ENCODE measurements at regions not wholly inside any gene's neighbourhood (a gene's known extent, or its start where the extent isn't known, plus 50 kb on each side); places are given as distances from the start of the nearest gene placed in this dataset.

DNA sequence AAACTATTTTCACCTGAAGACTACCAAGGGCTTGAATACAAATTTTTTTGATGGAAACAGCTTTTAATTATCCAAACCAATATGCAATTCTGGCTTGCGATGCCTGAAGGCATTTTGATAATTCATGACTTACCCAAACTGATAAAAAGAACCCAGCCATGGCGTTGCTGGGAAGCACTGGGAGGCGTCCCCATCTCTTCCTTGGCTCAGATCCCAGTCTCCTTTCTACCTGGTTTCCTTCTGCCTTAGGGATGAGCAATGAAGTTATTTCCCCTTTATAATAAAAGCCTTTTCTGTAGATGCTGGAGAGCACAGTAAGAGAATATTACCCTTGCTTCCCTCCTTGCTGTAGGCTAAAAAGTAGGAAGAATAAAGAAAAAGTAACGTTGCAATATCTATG is 129.1 kb upstream of the ANK3 start:
- DNase-seq (ENCODE audit: low read depth in 2 of 2): no peak

DNA sequence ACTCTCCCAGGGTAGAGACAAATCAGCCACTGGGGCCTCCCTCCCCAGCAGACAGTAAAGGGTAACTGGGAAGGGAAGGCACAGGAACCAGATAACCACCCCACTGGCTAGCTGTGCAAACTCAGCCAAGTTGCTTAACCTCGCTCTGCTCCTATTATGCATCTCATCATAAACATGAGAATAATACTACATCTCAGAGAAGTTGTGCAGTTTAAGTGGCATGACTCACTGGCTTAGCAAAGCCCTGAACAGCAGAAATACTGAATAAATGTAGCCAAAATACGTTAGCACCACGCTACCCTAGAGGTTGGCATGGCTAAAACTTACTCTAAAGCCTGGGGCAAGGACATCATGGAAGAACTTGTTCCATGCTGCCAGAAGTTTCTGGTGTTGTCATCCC is 128.1 kb upstream of the ANK3 start:
- no peak for DNase-seq (ENCODE audit: low read depth in 2 of 2)

DNA sequence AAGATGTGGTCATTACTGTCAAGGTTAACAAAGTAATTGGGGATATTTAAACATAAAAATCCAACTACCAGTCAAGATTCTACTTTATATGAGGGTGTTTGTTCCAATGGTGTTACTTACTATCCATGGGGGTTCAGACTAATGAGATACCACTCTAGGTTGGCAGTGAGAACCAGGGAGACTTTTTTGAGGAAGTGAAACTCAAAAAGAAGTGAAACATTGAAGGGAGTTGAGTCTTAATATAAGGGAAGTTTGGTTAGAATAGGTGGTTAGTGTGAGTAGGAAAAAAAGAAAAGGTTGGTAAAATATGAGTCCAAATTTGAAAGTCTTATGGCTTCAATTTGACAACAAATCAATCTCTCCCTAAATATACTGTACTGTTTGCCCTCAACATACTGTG is 123.6 kb upstream of the ANK3 start:
- DNase-seq (ENCODE audit: low read depth in 2 of 2): no peak

DNA sequence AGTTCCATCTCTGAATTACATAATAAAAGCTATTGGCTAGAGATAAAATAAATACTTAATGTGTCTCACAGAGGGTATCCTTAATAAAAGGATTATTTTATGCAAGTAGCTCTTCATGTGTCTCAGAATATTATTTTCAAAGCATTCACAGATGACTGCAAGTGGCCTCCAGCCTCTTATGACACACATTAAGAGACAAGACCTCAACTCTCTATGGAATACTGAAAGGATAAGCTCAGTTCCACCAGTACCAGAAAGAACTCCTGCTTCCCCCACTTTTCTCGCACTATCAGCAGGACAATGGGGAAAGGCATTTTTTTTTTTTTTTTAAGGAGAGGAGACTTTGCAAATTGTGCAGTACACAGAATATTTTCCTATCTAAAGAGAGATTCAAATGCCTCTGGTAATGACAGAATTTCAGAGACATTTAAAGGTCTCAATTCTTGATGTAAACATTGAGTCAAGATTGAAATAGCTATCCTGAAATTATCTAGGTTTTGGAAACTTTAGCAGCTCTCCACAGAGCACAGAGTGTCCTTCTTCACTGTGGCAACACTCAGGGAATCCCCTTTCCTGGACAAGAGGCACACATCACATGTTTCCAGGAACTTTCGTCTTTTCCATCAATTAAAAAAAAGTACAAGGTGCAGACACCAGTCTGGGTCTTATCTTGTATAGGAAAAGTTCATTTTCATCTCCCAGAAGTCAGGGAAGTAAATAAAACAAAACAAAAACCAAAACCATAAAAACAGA is 122.0 kb upstream of the ANK3 start:
- DNase-seq (ENCODE audit: low read depth in 2 of 2): no peak

DNA sequence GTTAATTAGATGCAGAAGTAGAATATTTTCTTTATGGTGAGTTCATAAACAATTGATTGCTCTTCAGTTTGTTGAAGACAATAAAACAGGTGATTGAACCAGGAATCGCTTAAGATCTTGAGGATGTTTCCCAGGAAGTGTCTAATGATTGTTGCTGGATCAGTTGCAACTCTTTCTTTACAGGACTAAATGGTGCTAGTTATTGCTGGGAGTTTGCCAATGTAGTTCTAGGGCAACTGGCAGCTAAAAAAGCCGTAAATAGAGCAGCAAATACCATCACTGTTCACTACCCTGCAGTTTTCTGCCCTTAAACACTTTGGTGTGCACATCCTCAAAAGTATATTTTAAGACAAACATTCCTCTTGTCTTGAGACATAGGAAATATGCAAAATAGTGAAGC is 119.2 kb upstream of the ANK3 start:
- DNase-seq (ENCODE audit: low read depth in 2 of 2): no peak

DNA sequence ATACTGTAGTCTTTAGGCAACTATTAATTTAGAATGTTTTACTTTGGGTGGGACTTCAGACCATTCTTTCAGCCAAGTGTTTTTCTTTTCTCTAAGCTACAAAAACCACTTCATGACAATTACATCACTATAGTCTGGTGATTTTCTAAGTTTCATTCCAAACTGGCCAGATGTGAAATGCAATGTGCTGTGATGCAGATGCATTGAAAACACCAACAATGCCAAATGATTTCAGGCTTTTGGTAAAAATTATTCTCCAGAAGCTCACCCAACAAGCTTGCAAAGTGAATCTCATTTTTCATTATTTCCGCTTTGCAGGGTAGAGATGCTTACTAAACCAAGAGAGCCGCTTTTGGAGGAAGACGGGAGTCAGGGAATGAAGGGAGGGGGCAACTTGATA is 118.4 kb upstream of the ANK3 start:
- no peak for DNase-seq (ENCODE audit: low read depth in 2 of 2)

DNA sequence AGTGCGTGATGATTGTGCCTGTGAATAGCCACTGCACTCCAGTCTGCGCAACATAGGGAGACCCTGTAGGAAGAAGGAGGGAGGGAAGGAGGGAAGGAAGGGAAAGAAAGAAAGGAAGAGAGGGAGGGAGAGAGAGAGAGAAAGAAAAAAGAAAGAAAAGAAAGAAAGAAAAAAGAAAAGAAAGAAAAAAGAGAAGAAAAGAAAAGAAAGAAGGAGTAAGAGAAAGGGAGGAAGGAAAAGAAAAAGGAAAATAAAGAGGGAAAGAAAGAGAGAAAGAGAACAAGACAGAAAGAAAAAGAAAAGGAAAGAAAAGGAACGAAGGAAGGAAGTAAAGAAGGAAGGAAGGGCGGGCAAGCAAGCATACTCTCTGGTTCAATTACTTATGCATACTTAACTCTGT is 112.9 kb upstream of the ANK3 start:
- no peak for DNase-seq (ENCODE audit: low read depth in 2 of 2)

DNA sequence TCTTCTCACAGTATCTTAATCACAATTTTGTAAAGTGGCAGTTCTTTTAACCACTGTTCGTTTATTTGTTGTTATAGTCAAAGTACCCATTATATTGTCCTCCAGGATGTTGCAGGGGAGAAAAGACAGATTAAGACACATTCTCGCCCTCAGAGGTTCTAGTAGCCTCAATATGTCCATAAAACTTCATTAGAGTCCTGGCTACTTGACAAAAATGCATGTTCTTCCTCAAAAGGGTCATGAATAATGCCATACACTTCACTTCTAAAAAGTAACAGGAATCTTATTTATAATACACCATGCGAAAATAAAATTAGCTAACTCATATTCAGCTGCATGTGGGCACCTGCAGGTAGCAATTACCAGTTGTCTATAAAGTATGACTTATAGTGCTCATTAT is 109.3 kb upstream of the ANK3 start:
- no peak for DNase-seq (ENCODE audit: low read depth in 2 of 2)

DNA sequence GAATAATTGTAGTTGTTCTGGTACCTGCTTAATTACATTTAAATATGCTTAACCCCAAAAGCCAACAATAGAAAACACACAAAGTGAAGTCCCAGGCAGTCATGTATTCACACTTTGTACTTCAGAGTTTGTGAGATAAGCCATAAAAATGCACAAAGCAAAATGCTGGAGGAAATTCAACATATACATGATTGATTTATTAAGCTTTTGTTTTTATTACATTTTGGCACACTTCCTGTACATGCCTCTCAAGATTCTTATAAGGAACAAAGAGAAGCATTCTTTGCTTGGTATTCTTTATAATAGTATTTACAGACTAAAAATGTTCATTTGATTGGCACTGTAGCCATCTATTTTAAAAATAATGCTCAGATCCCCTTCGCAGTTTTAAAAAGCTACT is 107.7 kb upstream of the ANK3 start:
- DNase-seq (ENCODE audit: low read depth in 2 of 2): no peak

DNA sequence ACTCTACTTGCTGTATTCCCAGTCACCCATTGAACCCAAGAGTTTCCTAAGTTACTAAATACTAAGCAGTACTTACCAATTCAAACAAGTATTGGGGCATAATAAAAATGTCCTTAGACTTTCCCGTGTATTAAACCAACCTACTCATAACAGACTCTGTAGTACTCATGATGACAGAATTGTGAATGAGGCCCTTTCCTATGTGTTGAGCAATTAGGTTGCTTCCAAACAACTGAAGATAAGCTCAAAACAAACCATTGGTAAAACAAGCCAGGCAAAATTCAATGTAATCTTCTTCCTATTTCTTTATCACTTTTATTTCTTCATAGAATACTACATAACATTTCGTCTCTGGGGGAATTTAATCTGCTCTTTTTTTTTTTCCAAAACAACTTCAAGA is 106.5 kb upstream of the ANK3 start:
- no peak for DNase-seq (ENCODE audit: low read depth in 2 of 2)

DNA sequence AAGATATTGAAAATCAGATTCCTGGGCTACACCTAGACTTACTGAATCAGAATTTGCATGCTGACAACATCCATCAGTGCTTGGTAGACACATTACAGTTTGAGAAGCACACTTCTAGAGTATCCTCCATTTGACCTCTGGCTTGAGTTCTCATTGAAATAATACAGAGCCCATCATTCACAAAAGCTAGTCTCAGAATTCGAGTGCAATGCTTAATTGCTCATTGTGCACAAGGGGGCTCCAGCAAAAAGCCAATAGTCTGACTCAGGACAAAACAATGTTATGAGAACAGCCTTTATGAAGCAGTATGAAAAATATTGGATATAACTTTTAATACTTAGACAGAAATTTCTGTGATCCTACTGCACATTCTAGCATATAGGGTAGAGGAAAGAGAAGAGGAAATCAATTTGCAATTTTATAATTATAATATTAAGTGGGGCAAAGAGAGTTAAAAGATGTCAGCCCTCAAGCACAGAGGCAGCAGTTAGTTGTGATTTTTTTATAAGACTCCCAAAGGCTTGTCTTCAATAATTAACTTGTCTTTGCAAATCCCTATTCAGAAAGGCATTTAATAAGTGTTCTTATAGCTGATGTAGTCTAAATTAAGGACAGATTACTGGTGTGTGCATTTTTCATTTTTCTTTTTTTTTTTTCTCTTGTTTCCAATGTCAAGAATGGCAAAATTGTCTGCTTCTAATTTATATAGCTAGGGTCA is 105.8 kb upstream of the ANK3 start:
- no peak for DNase-seq (ENCODE audit: low read depth in 2 of 2)

DNA sequence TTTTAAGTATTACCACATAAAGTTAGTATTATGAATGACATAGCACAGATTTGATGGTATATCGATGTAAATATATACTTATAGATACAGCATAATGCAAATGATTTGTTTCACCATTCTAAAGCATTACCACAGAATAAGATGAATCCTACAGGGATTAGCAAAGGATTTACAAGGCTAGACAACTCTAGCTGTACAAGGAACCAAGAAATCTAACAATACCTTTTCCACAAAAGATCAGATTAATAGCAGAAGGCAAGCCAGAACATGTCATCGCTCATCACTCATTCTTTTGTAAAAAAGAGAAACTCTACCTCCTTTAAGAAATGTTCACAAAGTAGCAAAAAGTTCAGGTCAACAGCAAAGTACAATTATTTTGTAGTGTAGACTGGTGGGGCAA is 105.1 kb upstream of the ANK3 start:
- no peak for DNase-seq (ENCODE audit: low read depth in 2 of 2)

DNA sequence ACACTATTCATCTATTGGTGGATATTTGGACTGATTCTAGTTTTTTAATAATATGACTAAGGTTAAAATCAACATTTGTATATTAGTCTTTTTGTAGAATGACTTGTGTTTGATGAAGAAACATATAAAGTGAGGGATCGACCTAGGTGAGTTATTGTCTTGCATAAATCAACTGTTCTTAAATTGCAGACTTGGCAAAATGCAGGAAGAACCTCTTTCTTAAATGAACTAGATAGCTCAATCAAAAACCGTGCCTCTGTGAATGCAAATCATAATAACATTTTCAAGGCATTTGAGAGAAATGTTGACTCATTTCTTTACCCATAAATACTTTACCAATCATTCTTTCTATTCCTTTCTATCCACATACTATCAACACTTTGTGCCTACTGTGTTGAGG is 101.5 kb upstream of the ANK3 start:
- DNase-seq (ENCODE audit: low read depth in 2 of 2): no peak

DNA sequence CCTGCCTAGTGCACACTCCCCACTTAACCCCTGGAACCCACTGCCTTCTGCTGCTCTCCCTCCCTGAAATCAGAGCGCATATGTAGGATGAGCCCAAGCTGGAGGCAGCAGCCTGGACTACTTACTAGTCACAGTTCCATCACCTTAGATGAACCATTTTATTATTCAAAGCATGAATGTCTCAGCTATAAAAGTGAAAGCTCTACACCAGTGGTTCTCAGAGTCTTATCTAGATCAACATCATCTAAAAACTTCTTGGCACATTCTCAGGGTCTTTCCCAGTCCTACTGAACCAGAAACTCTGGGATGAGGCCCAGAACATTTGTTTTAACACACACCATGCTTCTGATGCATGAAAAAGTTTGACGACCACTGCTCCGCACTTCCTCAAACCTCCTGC is 100.3 kb upstream of the ANK3 start:
- DNase-seq (ENCODE audit: low read depth in 2 of 2): no peak

DNA sequence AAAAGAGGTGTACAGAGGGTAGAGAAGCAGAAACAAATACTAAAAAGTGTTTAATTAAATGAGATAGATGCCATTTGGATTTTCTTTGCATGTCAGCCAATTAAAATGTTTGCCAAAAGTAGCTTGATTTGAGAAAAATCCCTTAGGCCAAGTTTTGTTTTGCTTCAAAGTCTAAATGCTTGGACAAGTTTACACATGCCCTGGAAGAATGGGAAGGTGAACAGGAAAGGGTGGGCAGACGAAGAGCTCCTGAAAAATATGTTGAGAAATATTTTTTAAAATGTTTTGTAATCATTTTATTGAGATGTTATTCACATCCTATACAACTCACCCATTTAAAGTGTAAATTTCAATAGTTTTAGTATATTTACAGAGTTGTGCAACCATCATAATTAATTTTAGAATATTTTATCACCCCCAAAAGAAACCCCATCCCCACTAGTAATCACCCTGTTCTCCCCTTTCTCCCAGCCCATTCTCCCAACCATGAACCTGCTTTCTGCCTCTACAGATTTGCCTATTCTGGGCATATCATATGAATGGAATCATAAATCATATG is 98.5 kb upstream of the ANK3 start:
- no peak for DNase-seq (ENCODE audit: low read depth in 2 of 2)

DNA sequence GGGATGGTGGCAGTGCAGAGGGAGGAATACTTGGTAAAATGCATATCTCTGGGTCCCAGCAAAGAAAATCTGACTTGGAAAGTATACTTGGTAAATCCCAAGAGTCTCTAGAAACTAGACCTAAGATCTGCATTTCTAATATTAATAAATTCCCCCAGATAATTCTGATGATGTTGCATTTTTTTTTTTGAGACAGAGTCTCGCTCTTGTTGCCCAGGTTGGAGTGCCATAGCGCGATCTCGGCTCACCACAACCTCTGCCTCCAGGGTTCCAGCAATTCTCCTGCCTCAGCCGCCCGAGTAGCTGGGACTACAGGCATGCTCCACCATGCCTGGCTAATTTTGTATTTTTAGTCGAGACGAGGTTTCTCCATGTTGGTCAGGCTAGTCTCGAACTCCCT is 97.9 kb upstream of the ANK3 start:
- DNase-seq (ENCODE audit: low read depth in 2 of 2): no peak

DNA sequence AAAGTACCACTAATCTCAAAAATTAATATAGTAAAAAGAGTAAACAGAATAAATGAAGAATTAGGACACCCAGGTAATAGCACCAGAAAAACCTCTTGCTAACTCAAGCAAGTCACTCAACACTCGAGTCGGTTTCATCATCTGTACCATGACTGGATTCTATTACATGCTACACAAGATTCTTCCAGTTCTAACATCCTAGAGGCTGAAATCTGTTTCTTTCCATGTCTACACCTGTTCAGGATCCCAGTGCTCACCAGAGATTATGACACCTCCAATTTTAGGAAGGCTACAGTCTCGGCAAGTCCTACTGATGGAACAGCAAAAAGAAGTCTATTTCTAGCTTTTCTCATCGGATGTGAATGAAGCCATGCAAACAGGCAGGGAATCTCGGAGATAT is 95.3 kb upstream of the ANK3 start:
- no peak for DNase-seq (ENCODE audit: low read depth in 2 of 2)

DNA sequence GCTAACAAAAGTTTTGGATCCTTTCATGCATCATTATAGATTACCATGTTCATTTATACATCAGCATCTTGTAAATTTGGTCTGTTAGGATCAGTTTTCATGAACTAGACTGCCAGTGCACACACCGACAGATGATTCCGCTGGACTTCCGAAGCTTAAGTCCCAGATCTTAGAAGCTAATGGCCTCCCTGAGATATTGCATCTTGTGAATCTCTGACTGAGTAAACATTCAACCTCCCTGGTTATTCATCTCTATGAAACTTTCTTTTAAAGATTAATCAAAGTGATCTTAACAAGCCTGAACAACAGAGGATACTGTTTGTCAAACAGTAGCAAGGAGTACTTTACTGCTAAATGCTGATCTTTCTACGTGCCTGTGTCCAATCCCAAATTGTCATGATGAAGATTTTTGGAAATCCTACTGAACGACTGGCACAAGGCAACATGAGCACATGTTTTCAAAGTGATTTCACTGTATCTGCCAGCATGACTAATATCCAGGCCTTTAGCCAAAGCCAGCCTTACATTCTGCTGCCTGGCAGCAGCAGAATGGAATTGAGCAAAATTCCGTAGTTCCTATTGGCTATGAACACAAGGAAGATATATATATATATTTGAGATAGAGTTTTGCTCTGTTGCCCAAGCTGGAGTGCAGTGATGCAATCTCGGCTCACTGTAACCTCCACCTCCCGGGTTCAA is 91.3 kb upstream of the ANK3 start:
- DNase-seq (ENCODE audit: low read depth in 2 of 2): no peak

DNA sequence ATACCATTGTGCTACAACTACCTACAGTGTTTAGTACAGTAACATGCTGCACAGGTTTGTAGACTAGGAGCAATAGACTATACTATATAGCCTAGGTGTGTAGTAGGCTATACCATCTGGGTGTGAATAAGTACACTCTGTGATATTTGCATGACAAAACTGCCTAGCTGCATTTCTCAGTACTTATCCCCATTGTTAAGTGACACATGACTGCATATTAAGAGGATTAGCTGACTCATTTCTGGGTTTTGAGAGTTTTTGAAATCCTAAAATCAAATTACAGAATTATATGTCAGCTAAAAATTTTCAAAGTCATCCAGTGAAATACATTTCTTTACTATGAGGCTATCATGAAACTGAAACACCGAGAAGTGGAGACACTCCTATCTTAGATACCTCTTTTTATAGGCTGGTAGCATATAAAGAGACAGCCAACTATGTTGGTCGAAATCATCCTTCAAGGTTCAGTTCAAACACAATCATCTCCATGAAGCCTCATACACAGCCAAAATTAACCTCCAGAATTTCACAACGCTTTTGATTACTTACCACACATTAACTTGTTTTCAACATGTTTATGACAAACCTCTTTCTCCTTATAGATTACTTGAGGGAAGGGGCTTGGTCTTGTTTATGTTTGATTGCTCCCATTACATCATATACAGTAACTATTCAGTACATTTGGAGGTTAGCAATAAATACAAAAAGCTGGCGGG is 89.8 kb upstream of the ANK3 start:
- DNase-seq (ENCODE audit: low read depth in 2 of 2): no peak

DNA sequence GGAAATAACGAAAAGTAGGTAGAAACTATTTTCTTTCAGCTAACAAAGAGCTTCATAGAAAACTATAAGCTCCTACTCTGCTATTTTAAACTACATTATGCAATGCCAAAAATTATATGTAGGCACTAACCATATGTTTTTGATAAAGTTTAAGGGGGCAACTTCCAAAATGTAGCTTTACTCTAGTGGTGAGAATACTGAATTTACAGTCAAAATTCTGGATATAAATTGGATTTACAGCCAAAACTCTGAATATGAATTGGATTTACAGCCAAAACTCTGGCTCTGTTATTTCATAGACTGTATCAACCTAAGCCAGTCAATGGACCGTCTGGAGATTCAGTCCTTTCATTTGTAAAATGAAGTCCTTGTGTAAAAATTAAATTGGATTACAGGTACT is 86.8 kb upstream of the ANK3 start:
- DNase-seq (ENCODE audit: low read depth in 2 of 2): no peak

DNA sequence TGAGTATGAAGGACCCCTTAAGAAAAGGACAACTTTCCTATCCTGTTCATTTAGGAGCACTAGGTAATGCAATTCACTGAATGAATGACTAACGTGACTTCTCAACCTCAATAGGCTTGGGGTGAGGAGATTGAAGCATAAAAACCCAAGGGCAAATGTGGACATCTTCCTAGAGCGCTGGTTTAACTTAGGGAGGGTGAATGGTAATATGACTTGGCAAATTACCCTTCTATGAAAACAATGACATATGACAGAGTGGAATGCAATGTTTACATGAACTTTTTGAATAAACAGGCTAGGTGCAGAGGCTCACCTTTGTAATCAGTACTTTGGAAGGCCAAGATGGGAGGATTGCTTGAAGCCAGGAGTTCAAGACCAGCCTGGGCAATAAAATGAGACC is 83.9 kb upstream of the ANK3 start:
- DNase-seq (ENCODE audit: low read depth in 2 of 2): no peak

DNA sequence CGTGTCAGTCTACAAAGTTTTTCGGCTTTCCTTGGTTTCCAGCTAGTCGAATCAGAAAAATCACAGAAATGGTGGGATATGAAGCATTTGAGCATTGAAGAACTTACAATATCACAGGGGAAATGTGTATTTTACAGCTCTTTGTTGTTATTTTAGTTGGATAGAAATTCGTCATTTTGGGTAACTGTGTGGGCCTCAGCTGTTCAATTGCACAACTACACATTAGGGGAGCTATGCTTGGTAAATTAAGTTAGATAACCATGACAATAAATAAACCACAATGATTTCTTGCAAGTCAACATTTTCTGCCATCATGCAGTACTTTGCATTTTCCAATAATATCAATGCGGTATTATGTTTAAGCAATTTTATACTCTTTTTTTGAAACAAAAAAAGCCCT is 80.4 kb upstream of the ANK3 start:
- DNase-seq (ENCODE audit: low read depth in 2 of 2): no peak

All from stimulated activated CD8-positive, alpha-beta memory T cell treated with anti-CD3 and anti-CD28 coated beads, Interleukin-7, amount 100 ng/mL, for 4 hours (primary cell).